ENCODE measurements at regions not wholly inside any gene's neighbourhood (a gene's known extent, or its start where the extent isn't known, plus 50 kb on each side); places are given as distances from the start of the nearest gene placed in this dataset.

- TF ChIP-seq CTCF (conservative IDR thresholded peaks at IDR 0.05; ENCODE audit: low read length) (no peak), EZH2phosphoT487 (IDR thresholded peaks at IDR 0.05; ENCODE audit: borderline replicate concordance, low read depth, low read length) (no peak)
- Histone ChIP-seq H3K4me1 (ENCODE audit: insufficient read depth, low read length, poor library complexity, severe bottlenecking) (no peaks in the 10 kb centered on the region), H3K27ac (ENCODE audit: low read depth, low read length, poor library complexity, severe bottlenecking) (no peak overlapping the region), H2AFZ (ENCODE audit: low read length) (no peak overlapping the region), H4K20me1 (ENCODE audit: insufficient read depth, low read length) (no peaks in the 10 kb centered on the region), H3K36me3 (ENCODE audit: insufficient read depth, low read length) (no peaks in the 10 kb centered on the region), H3K4me3 (ENCODE audit: low read depth, low read length, poor library complexity, severe bottlenecking) (no peak overlapping the region), H3K79me2 (ENCODE audit: insufficient read depth, low read depth, low read length) (0 out of 2 replicates have a peak, but pooled peaks cover 3% of the 10 kb centered on the region), H3K9me2 (ENCODE audit: insufficient read depth, low read length) (no peaks in the 10 kb centered on the region), H3K9me3 (ENCODE audit: low read length) (no peaks in the 10 kb centered on the region), H3K4me2 (ENCODE audit: low read length) (no peak overlapping the region)
- ChIA-PET CTCF (ENCODE audit: unreplicated experiment) (no interaction called here), POLR2A (interaction anchor here (0.5 to 1.2 kb wide), 3 partner anchors 12 to 82 kb away, joined by 3 to 6 read pairs (median 5); no protein-coding TSS in a partner anchor)
- BruUV-seq (replicated peaks), result no TSS peak
- no peak for DNase-seq (ENCODE audit: low spot score)
- intact Hi-C loops (cut with micrococcal nuclease; ENCODE audit: unreplicated experiment), result no loop called here
Measured at GRCh38 chr14:71507681-71508080, 424.5 kb upstream of the RGS6 start.

- ChIA-PET CTCF (ENCODE audit: unreplicated experiment) (no interaction called here), POLR2A (interaction anchor here (0.6 to 1.9 kb wide), 3 partner anchors 8 to 218 kb away, joined by 6 to 7 read pairs (median 6); no protein-coding TSS in a partner anchor)
- H3K4me2 ChIP-seq (ENCODE audit: low read length), result no peak overlapping the region
- DNase-seq (ENCODE audit: low spot score), result no peak
- no peaks in the 10 kb centered on the region for H3K79me2 ChIP-seq (ENCODE audit: insufficient read depth, low read depth, low read length)
- H3K9me2 ChIP-seq (ENCODE audit: insufficient read depth, low read length), result no peaks in the 10 kb centered on the region
- H3K4me3 ChIP-seq (ENCODE audit: low read depth, low read length, poor library complexity, severe bottlenecking), result no peak overlapping the region
- H3K27ac ChIP-seq (ENCODE audit: low read depth, low read length, poor library complexity, severe bottlenecking), result no peak overlapping the region
- BruUV-seq (replicated peaks), result no TSS peak
- TF ChIP-seq EZH2phosphoT487 (IDR thresholded peaks at IDR 0.05; ENCODE audit: borderline replicate concordance, low read depth, low read length) (no peak), CTCF (conservative IDR thresholded peaks at IDR 0.05; ENCODE audit: low read length) (no peak)
- intact Hi-C loops (cut with micrococcal nuclease; ENCODE audit: unreplicated experiment), result no loop called here
- no peak overlapping the region for H2AFZ ChIP-seq (ENCODE audit: low read length)
- H4K20me1 ChIP-seq (ENCODE audit: insufficient read depth, low read length), result no peaks in the 10 kb centered on the region
- H3K4me1 ChIP-seq (ENCODE audit: insufficient read depth, low read length, poor library complexity, severe bottlenecking), result no peaks in the 10 kb centered on the region
- no peaks in the 10 kb centered on the region for H3K36me3 ChIP-seq (ENCODE audit: insufficient read depth, low read length)
- H3K9me3 ChIP-seq (ENCODE audit: low read length), result no peaks in the 10 kb centered on the region
Measured at GRCh38 chr14:71508901-71509300, 423.3 kb upstream of the RGS6 start.

GRCh38 chr14:71511152-71511551, 421.1 kb upstream of the RGS6 start:
- DNase-seq (ENCODE audit: low spot score), result no peak
- H3K36me3 ChIP-seq (ENCODE audit: insufficient read depth, low read length), result peaks cover 16% of the 10 kb centered on the region; the same call in 1 of the 2 replicates
- TF ChIP-seq CTCF (conservative IDR thresholded peaks at IDR 0.05; ENCODE audit: low read length), result no peak
- no peak for TF ChIP-seq EZH2phosphoT487 (IDR thresholded peaks at IDR 0.05; ENCODE audit: borderline replicate concordance, low read depth, low read length)
- no peak overlapping the region for H3K4me3 ChIP-seq (ENCODE audit: low read depth, low read length, poor library complexity, severe bottlenecking)
- no peak overlapping the region for H3K27ac ChIP-seq (ENCODE audit: low read depth, low read length, poor library complexity, severe bottlenecking)
- no peak overlapping the region for H2AFZ ChIP-seq (ENCODE audit: low read length)
- no peaks in the 10 kb centered on the region for H3K4me1 ChIP-seq (ENCODE audit: insufficient read depth, low read length, poor library complexity, severe bottlenecking)
- CTCF ChIA-PET (ENCODE audit: unreplicated experiment), result no interaction called here
- no peak overlapping the region for H3K4me2 ChIP-seq (ENCODE audit: low read length)
- no peaks in the 10 kb centered on the region for H3K79me2 ChIP-seq (ENCODE audit: insufficient read depth, low read depth, low read length)
- H4K20me1 ChIP-seq (ENCODE audit: insufficient read depth, low read length), result no peaks in the 10 kb centered on the region
- intact Hi-C loops (cut with micrococcal nuclease; ENCODE audit: unreplicated experiment), result no loop called here
- POLR2A ChIA-PET, result interaction anchor here (0.5 to 1.7 kb wide), 3 partner anchors 13 to 1518 kb away, joined by 4 to 6 read pairs (median 4); no protein-coding TSS in a partner anchor
- no TSS peak for BruUV-seq (replicated peaks)
- no peaks in the 10 kb centered on the region for H3K9me3 ChIP-seq (ENCODE audit: low read length)
- H3K9me2 ChIP-seq (ENCODE audit: insufficient read depth, low read length), result no peaks in the 10 kb centered on the region
